ENCODE measurements at regions not wholly inside any gene's neighbourhood (a gene's known extent, or its start where the extent isn't known, plus 50 kb on each side); places are given as distances from the start of the nearest gene placed in this dataset.

- TF ChIP-seq ZNF548 (tag by site-specific recombination; IDR thresholded peaks at IDR 0.05) (no peak), ZNF843 (tag by site-specific recombination; IDR thresholded peaks at IDR 0.05) (no peak), ZBTB7A (tag by site-specific recombination; IDR thresholded peaks at IDR 0.05; ENCODE audit: low read depth) (no peak), ZNF596 (tag by site-specific recombination; IDR thresholded peaks at IDR 0.05) (no peak)
- TF ChIP-seq, protein P1, sequence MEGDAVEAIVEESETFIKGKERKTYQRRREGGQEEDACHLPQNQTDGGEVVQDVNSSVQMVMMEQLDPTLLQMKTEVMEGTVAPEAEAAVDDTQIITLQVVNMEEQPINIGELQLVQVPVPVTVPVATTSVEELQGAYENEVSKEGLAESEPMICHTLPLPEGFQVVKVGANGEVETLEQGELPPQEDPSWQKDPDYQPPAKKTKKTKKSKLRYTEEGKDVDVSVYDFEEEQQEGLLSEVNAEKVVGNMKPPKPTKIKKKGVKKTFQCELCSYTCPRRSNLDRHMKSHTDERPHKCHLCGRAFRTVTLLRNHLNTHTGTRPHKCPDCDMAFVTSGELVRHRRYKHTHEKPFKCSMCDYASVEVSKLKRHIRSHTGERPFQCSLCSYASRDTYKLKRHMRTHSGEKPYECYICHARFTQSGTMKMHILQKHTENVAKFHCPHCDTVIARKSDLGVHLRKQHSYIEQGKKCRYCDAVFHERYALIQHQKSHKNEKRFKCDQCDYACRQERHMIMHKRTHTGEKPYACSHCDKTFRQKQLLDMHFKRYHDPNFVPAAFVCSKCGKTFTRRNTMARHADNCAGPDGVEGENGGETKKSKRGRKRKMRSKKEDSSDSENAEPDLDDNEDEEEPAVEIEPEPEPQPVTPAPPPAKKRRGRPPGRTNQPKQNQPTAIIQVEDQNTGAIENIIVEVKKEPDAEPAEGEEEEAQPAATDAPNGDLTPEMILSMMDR (tag by site-specific recombination; IDR thresholded peaks at IDR 0.05) = no peak
These were observed 1395.1 kb downstream of the SUCLG1 start for GRCh38 chr2:83063933-83064332.

All from HEK293 (cell line).